Stimulated activated naive CD4-positive, alpha-beta T cell (primary cell): ENCODE measurements at regions not wholly inside any gene's neighbourhood (a gene's known extent, or its start where the extent isn't known, plus 50 kb on each side); places are given as distances from the start of the nearest gene placed in this dataset.
"Not testable (repeated sequence)": the region's sequence is repeated elsewhere in the genome, so short reads cannot be mapped to it uniquely, and the experiment has no call there.

Source experiments
- DNase-seq, 6 experiments: peaks; one replicate each; lab custom pipeline; 2025; lab: John Stamatoyannopoulos, UW

DNA sequence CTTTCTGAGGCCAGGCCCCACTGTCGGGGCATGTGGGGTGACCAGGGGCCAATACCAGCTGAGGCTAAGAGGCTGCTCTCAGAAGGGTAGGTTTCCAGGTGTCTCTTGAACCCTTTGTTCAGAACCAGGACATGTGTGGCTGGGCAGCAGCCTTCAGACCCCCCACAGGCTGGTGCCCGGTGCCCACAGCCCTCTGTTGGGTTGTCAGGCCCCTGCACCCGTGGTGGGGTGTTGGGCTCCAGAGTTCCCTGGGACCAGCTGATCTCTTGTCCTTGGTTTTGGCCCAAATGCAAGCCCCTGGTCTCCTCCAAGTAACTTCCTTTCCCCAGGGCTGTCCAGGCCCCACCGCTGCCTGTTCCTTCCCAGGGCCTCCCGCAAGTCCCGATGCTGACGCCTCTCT is 226.0 kb downstream of the TMEM121 start:
- not testable (repeated sequence) for DNase-seq

DNA sequence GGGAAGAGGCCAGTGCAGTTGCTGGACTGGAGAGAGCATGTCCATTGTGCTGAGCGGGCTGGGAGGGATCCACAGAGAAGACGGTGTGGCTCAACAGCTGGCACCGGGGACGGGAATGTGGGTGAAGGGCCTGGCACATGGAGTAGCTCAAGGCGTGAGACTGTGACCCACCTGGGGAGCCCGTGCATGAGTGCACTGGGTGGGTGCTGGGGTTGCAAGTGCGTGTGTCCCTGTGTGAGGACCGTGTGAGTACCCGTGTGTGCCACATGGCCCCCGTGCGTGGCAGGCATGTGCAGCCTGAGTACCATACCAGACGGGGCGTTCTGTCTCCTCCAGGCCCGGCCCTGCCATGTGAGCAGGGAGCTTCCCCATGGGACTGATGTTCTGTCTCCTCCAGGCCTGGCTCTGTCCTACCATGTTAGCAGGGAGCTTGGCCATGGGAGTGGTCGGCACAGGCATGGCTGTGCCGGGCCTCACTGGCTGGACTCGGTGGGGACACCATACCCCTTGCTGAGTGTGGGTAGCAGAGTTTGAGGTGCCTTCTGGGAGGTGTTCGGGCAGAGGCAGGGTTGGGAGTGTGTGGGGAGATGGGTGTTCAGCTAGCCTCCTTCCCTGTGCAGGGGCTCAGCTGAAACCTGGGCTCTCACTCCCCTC is 234.4 kb downstream of the TMEM121 start:
- DNase-seq, result no peak

DNA sequence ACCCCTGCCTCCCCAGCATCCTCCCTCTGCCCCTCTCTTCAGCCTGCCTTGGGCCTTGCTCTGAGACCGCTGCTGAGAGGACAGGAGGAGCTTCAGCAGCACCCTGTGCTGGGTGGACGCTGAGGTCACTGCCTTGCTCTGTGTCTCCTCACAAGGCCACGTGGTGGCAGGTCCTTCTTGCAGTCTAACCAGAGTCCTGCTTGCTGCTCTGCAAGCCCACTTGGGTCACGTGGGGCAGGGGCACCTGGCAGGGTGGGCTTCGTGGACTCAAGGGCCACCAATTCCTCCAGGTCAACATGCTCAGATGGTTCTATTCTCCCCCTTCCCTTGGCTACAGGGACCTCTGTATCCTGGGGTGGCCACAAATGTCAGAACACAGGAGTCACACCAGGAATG is 235.0 kb downstream of the TMEM121 start:
- not testable (repeated sequence) for DNase-seq

DNA sequence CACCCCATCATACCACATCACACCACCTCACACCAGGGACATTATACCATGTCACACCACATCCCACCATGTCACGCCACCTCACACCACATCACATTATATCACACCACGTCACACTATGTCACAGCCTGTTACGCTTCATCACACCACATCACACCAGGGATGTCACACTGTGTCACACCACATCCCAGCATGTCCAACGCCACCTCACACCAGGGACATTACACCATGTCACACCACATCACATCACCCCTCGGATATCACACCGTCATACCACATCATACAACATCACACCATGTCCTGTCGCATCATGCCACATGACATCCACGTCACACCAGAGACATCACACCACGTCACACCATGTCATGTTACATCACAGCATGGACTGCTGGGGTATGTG is 235.5 kb downstream of the TMEM121 start:
- DNase-seq, result no peak

DNA sequence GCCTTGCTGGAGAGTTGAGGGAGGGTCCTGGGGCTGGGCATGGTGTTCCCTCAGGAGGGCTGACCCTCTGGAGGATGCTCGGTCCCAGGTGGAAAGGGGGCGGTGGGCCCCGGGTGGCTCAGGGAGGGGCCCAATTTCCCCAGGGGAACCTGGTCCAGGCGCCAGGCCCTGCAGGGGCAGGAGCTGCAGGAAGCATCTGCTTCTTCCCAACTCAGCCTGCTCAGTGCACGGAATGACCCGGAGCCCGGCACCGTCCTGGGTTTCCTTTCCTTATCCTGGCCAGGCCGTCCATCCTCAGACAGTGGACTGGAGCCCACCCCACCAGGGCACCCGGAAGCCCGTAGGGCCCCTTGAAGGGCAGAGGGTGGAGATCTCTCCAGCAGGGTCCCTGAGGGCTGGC is 235.9 kb downstream of the TMEM121 start:
- DNase-seq, result not testable (repeated sequence)

GRCh38 chr14:105764254-105764901 is 238.0 kb downstream of the TMEM121 start:
- DNase-seq, result not testable (repeated sequence)

DNA sequence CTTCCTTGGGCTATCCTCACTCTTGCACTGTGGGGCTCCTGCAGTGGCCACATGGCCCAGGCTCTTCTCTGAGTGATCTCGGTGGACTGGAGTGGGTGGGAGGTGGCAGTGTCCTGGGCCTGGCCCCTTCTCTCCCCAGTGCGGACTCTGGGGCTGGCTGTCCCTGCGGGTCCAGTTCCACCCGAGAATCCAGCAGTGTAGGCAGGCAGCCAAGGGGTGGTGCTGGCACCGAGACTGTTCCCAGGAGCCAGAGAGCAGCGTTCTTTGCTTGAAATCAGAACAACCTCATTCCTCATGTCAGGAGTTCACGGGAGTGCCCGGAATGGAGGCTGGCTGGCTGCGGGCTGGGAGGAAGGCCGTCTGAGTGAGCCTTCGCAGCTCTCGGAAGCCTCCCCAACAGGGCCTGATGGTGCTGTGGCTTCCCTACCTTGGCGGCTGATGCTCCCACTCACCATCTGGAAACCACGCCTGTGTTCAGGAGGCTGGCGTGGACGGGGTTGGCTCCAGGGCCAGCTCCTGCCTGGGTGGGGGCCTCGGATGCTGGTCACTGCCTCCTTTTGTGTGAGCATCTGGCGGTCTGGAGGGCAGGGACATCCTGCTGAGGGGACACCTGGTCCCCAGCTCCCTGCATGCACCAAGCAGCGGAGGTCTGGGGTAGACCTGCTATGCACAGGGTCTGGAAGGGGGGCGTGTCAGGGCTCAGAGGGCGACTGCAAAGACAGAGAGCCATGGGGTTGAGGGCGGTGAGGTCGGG is 238.9 kb downstream of the TMEM121 start:
- DNase-seq, result not testable (repeated sequence)

DNA sequence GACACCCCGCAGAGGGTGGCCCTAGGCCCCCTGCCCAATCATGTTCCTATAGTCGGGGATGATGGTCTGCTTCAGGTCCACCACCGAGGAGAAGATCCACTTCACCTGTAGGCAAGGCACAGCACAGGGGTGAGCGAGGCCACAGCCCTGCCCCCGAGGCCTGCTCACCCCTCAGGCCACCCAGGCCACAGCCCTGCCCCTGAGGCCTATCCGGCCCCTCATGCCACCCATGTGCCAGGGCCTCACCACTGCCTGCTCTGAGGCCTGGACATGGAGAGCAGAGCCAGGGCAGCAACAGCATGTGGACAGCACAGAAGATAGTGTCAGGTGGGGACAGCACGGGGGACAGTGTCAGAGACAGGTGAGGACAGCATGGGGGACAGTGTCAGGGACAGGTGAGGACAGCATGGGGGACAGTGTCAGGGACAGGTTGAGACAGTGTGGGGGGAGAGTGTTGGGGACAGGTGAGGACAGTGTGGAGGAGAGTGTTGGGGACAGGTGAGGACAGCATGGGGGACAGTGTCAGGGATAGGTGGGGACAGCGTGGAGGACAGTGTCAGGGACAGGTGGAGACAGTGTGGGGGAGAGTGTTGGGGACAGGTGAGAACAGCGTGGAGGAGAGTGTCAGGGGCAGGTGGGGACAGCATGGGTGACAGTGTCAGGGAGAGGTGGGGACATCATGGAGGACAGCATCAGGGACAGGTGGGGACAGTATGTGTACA is 239.7 kb downstream of the TMEM121 start:
- no peak for DNase-seq

GRCh38 chr14:105767315-105767714 is 240.9 kb downstream of the TMEM121 start:
- no peak for DNase-seq

DNA sequence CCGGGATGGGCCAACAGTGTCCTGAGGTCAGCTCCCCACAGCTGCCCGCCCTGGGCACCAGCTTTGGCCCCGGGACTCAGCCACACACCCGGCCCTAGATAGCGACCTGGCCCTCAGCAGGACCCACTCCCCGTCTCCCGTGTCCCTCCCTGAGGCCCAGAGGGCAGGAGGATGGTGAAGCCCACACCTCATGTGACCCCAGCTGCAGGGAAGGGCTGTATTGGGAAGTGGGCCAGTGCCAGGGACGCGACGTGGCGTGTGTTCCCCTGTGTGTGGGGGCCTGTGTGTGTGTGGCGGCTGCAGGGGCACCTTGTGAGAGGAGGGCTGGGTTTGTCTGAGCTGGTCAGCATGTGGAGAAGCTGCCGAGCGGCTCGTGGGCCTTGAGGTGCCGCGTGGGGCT is 241.7 kb downstream of the TMEM121 start:
- DNase-seq, result not testable (repeated sequence)

DNA sequence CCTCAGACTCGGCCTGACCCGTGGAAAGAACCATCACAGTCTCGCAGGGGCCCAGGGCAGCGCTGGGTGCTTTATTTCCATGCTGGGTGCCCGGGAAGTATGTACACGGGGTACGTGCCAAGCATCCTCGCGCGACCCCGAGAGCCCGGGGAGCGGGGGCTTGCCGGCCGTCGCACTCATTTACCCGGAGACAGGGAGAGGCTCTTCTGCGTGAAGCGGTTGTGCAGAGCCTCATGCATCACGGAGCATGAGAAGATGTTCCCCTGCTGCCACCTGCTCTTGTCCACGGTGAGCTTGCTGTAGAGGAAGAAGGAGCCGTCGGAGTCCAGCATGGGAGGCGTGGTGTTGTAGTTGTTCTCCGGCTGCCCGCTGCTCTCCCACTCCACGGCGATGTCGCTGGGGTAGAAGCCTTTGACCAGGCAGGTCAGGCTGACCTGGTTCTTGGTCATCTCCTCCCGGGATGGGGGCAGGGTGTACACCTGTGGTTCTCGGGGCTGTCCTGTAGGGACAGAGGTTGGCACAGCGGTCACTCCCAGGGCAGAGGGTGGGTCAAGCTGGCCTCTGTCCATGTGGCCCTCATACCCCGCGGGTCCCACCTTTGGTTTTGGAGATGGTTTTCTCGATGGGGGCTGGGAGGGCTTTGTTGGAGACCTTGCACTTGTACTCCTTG is 242.8 kb downstream of the TMEM121 start:
- peak in 1 of 6 experiments; percentile 3 for DNase-seq

- peak in 1 of 6 experiments; percentile 8 for DNase-seq
Observed at GRCh38 chr14:105770619-105771216, 244.3 kb downstream of the TMEM121 start.

GRCh38 chr14:105771261-105772226 is 245.2 kb downstream of the TMEM121 start:
- DNase-seq, result peak in 1 of 6 experiments; percentile 8

- DNase-seq, result not testable (repeated sequence)
Observed at GRCh38 chr14:105772710-105773250, 246.4 kb downstream of the TMEM121 start.

- DNase-seq, result no peak
Observed at GRCh38 chr14:105773584-105773983, 247.2 kb downstream of the TMEM121 start.

DNA sequence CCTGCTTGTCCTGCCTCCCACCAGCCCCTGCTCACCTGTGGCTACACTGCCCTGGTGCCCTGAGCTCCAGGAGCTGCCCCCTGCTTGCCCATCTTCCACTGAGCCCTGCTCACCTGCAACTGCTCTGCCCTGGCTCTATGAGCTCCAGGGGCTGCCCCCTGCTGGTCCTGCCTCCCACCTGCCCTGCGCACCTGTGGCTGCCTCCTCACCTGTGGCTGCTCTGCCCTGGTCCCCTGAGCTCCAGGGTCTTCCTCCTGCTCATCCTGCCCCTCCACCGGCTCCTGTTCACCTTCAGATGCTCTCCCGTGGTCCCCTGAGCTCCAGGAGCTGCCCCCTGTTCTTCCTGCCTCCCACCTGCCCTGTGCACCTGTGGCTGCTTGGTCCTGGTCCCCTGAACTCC is 247.6 kb downstream of the TMEM121 start:
- no peak for DNase-seq

GRCh38 chr14:105774585-105775348 is 248.4 kb downstream of the TMEM121 start:
- DNase-seq, result not testable (repeated sequence)

- DNase-seq, result not testable (repeated sequence)
Observed at GRCh38 chr14:105775349-105775923, 249.1 kb downstream of the TMEM121 start.

DNA sequence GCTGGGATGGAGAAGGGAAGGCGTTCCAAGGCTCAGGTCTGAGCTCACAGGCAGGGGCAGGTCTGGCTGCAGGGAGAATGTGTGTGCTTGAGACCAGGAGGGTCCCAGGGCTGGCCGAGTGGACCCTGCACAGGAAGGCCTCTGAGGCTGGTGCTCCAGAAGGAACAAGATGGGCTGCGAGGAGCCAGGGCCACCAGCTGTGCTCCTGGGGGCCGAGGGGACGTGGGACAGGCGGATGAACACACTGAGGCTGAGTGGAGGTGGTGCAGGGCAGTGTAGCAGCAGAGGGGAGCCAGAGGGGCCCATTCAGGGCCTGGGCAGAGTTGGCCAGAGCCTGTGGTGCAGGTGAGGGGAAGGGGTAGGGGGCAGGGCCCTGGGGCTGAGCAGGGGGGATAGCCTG is 249.7 kb downstream of the TMEM121 start:
- not testable (repeated sequence) for DNase-seq
